IPS-15b (cell line): ENCODE measurements at regions not wholly inside any gene's neighbourhood (a gene's known extent, or its start where the extent isn't known, plus 50 kb on each side); places are given as distances from the start of the nearest gene placed in this dataset.
"Not testable (repeated sequence)": the region's sequence is repeated elsewhere in the genome, so short reads cannot be mapped to it uniquely, and the experiment has no call there.

Experiments
- H3K27me3 ChIP-seq: one replicate; pipeline ENCODE4 v1.6.1; 2013; ENCODE audit warnings: low read length; ENCODE audit not compliant: control insufficient read depth, insufficient read depth
- H3K36me3 ChIP-seq: one replicate; pipeline ENCODE4 v1.6.1; 2013; ENCODE audit warnings: low read length; ENCODE audit not compliant: control insufficient read depth, insufficient read depth
- H3K4me1 ChIP-seq: one replicate; pipeline ENCODE4 v1.6.1; 2013; ENCODE audit warnings: mild to moderate bottlenecking, low read length; ENCODE audit not compliant: control insufficient read depth, insufficient read depth
- H3K4me3 ChIP-seq: one replicate; pipeline ENCODE4 v1.5.1; 2013; ENCODE audit warnings: low read depth, low read length
- H3K9ac ChIP-seq: one replicate; pipeline ENCODE4 v1.6.1; 2013; ENCODE audit warnings: low read depth, mild to moderate bottlenecking, low read length
- H3K9me3 ChIP-seq: one replicate; pipeline ENCODE4 v1.6.1; 2013; ENCODE audit warnings: mild to moderate bottlenecking, low read length; ENCODE audit not compliant: control insufficient read depth, insufficient read depth

- H3K9ac ChIP-seq = no peak overlapping the region
- no peak overlapping the region for H3K4me3 ChIP-seq
- H3K27me3 ChIP-seq = no peaks in the 10 kb centered on the region
- no peaks in the 10 kb centered on the region for H3K36me3 ChIP-seq
- H3K4me1 ChIP-seq = no peaks in the 10 kb centered on the region
- H3K9me3 ChIP-seq = no peaks in the 10 kb centered on the region
These were observed 138.4 kb downstream of the MOBP start for GRCh38 chr3:39605837-39606236.

DNA sequence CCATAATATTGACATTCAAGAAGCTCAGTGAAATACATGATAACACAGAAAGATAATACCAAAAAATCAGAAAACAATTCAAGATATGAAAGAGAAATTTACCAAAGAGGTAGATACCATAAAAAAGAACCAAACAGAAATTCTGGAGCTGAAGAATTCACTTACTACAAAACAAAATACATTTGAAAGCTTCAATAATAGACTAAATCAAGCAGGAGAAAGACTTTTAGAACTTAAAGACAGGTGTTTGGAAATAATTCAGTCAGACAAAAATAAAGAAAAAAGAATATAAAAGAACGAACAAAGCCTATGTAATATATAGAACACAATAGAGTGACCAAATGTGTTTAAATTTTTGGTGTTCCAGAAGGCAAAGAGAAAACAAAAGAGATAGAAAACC is 158.7 kb downstream of the MOBP start:
- Histone ChIP-seq H3K4me1 (peaks cover 2% of the 10 kb centered on the region), H3K4me3 (no peak overlapping the region), H3K27me3 (no peaks in the 10 kb centered on the region)

DNA sequence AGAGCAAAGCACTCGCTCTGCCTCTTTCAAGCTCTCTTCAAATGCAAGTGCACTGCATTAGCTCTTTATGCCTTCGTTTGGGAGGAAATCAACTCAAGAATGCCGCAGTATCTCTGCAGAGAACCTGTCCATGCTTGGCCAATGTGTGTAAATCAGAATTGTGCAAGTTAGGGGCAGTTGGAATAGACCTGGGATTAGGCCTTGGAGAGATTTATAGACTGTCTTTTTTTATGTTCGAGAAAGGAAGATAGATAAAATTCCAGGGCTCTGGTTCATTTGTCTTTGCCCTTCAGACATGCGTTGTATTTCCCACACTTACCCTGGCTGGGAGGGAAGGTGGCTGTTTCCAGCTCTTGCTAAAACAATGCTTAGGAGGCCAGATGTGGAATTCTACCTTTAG is 163.7 kb downstream of the MOBP start:
- Histone ChIP-seq H3K4me1 (peaks cover 7% of the 10 kb centered on the region), H3K9ac (no peak overlapping the region), H3K36me3 (no peaks in the 10 kb centered on the region), H3K27me3 (no peaks in the 10 kb centered on the region), H3K9me3 (no peaks in the 10 kb centered on the region), H3K4me3 (no peak overlapping the region)

More for the DNA sequence above, 158.7 kb downstream of the MOBP start:
- no peaks in the 10 kb centered on the region for H3K36me3 ChIP-seq
- H3K9me3 ChIP-seq = no peaks in the 10 kb centered on the region
- no peak overlapping the region for H3K9ac ChIP-seq

- no peak overlapping the region for H3K9ac ChIP-seq
- H3K4me1 ChIP-seq = peaks cover 8% of the 10 kb centered on the region
- no peak overlapping the region for H3K4me3 ChIP-seq
- no peaks in the 10 kb centered on the region for H3K27me3 ChIP-seq
- H3K36me3 ChIP-seq = no peaks in the 10 kb centered on the region
- H3K9me3 ChIP-seq = no peaks in the 10 kb centered on the region
These were observed 170.3 kb downstream of the MOBP start for GRCh38 chr3:39637807-39638206.

DNA sequence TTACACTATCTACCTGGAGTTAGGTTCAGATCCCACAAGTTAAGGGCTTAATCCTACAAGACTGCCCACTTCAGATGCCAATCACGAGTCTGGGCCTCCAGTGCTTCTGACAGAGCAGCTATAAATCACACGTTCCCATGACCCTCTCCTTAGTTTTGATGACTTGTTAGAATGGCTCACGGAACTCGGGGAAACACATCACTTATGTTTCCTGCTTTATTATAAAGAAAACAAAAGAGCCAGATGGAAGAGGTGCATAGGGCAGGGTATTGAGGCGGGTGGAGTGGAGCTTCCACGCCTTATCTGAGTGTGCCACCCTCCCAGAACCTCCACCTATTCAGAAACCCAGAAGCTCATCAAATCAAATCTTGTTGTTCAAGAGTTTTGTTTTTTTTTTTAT is 170.8 kb downstream of the MOBP start:
- Histone ChIP-seq H3K4me3 (no peak overlapping the region), H3K36me3 (no peaks in the 10 kb centered on the region), H3K27me3 (no peaks in the 10 kb centered on the region), H3K9me3 (no peaks in the 10 kb centered on the region), H3K9ac (no peak overlapping the region), H3K4me1 (peaks cover 8% of the 10 kb centered on the region)

- Histone ChIP-seq H3K4me3 (no peak overlapping the region), H3K27me3 (no peaks in the 10 kb centered on the region), H3K9ac (no peak overlapping the region), H3K4me1 (peaks cover 8% of the 10 kb centered on the region), H3K9me3 (no peaks in the 10 kb centered on the region), H3K36me3 (no peaks in the 10 kb centered on the region)
These were observed 169.8 kb upstream of the MYRIP start for GRCh38 chr3:39639344-39640236.

DNA sequence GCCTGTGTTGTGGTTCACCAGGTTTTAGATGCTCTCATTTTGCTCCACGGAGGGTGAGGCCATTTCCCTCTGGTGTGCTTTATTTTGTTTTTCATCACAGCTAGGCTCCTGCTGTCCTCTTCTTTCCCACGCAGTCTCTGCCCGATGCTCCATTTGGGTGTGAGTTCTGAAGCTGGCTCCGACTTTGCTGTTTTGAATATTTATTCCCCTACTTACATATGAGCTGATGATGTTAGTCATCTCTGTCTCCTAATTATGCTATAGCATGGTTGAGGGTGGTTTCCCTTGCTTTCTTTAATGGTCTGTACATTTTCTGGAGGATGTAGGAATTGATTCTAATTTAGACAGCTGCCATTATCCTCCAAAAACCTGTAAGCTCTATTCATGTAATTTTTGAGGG is 168.1 kb upstream of the MYRIP start:
- no peaks in the 10 kb centered on the region for H3K27me3 ChIP-seq
- H3K9me3 ChIP-seq = no peaks in the 10 kb centered on the region
- H3K36me3 ChIP-seq = no peaks in the 10 kb centered on the region
- peaks cover 8% of the 10 kb centered on the region for H3K4me1 ChIP-seq
- H3K9ac ChIP-seq = no peak overlapping the region
- H3K4me3 ChIP-seq = no peak overlapping the region

- Histone ChIP-seq H3K9me3 (no peaks in the 10 kb centered on the region), H3K36me3 (no peaks in the 10 kb centered on the region), H3K27me3 (no peaks in the 10 kb centered on the region), H3K9ac (no peak overlapping the region), H3K4me1 (peaks cover 6% of the 10 kb centered on the region), H3K4me3 (no peak overlapping the region)
These were observed 165.2 kb upstream of the MYRIP start for GRCh38 chr3:39644176-39644575.

DNA sequence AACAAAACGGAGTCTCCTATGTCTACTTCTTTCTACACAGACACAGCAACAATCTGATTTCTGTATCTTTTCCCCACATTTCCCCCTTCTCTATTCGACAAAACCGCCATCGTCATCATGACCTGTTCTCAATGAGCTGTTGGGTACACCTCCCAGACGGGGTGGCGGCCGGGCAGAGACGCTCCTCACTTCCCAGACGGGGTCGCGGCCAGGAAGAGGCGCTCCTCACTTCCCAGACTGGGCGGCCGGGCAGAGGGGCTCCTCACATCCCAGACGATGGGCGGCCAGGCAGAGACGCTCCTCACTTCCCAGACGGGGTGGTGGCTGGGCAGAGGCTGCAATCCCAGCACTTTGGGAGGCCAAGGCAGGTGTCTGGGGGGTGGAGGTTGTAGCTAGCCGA is 158.2 kb upstream of the MYRIP start:
- H3K4me1 ChIP-seq, H3K27me3 ChIP-seq, H3K4me3 ChIP-seq, H3K9ac ChIP-seq, H3K9me3 ChIP-seq, H3K36me3 ChIP-seq: not testable (repeated sequence)

DNA sequence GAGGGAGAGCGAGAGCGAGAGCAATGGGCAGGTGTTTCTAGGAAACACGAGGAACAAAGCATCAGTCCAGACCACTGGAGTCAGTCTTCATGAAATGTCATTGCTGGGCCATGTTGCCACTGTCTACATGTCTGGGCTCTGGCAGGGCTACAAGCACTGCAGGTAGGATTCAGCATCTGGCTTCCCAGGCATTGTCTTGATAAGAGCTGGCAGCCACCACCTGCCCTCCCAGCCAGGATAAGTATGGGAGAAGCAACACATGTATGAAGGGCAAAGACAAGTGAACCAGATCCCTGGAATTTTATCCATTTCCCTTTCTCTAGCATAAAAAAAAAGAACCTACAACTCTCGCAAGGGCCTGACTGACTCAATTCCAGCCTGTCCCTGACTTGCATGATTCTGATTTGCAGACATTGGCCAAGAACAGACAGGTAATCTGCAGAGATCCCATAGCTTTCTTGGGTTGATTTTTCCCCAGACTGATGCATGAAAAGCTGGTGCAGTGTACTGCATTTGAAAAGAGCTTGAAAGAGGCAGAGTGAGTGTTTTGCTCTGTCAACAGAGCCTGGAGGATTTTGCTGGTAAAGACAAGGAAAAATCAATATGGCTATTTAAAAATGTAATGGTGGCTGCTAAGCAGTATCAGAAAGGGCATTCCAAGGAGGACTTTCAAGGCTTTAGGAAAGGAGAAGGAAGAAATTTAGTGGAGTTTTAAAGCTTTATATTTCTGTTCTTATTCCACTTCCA is 157.2 kb upstream of the MYRIP start:
- Histone ChIP-seq H3K9ac (no peak overlapping the region), H3K27me3 (no peaks in the 10 kb centered on the region), H3K4me1 (no peaks in the 10 kb centered on the region), H3K9me3 (no peaks in the 10 kb centered on the region), H3K36me3 (no peaks in the 10 kb centered on the region), H3K4me3 (no peak overlapping the region)

- H3K36me3 ChIP-seq, H3K4me3 ChIP-seq, H3K9me3 ChIP-seq, H3K27me3 ChIP-seq, H3K9ac ChIP-seq, H3K4me1 ChIP-seq: not testable (repeated sequence)
These were observed 153.7 kb upstream of the MYRIP start for GRCh38 chr3:39655718-39656117.

DNA sequence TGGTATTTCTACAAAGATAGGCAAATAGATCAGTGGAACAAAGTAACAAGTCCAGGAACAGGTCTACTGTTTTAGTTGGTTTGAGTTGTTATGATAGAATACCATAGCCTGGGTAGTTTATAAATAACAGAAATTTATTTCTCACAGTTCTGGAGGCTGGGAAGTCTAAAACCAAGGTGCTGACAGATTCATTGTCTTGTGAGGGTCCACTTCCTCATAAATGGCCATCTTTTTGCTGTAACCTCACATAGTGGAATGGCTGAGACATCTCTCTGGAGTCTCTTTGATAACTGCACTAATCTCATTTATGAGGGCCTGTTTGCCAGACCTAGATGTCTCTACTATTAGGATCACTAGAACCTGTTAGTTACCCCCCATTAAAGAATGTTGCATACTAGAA is 152.3 kb upstream of the MYRIP start:
- Histone ChIP-seq H3K27me3 (no peaks in the 10 kb centered on the region), H3K4me3 (no peak overlapping the region), H3K4me1 (no peaks in the 10 kb centered on the region), H3K9ac (no peak overlapping the region), H3K9me3 (no peaks in the 10 kb centered on the region), H3K36me3 (no peaks in the 10 kb centered on the region)
